SHP77 treated with DMSO at 0.1 percent for 48 hours (cell line): ENCODE measurements at regions not wholly inside any gene's neighbourhood (a gene's known extent, or its start where the extent isn't known, plus 50 kb on each side); places are given as distances from the start of the nearest gene placed in this dataset.

Source experiments
- DNase-seq: peaks from one replicate; lab custom pipeline; 2025; lab: John Stamatoyannopoulos, UW

- no peak for DNase-seq
Measured at GRCh38 chr9:126223798-126224531, 102.7 kb upstream of the MVB12B start.

- no peak for DNase-seq
Measured at GRCh38 chr9:126225611-126226609, 100.7 kb upstream of the MVB12B start.

- no peak for DNase-seq
Measured at GRCh38 chr9:126226991-126227936, 99.4 kb upstream of the MVB12B start.

- DNase-seq: no peak
Measured at GRCh38 chr9:126228111-126228780, 98.4 kb upstream of the MVB12B start.

GRCh38 chr9:126228781-126229444 lies 97.7 kb upstream of the MVB12B start:
- peak; percentile 29 for DNase-seq

GRCh38 chr9:126229501-126229900 lies 97.1 kb upstream of the MVB12B start:
- no peak for DNase-seq

GRCh38 chr9:126230692-126231091 lies 95.9 kb upstream of the MVB12B start:
- no peak for DNase-seq

- no peak for DNase-seq
Measured at GRCh38 chr9:126232461-126232860, 94.2 kb upstream of the MVB12B start.

GRCh38 chr9:126233175-126233574 lies 93.5 kb upstream of the MVB12B start:
- no peak for DNase-seq

GRCh38 chr9:126233913-126234525 lies 92.6 kb upstream of the MVB12B start:
- no peak for DNase-seq

- DNase-seq: no peak
Measured at GRCh38 chr9:126234681-126235335, 91.8 kb upstream of the MVB12B start.

- no peak for DNase-seq
Measured at GRCh38 chr9:126235336-126236243, 91.0 kb upstream of the MVB12B start.

GRCh38 chr9:126236273-126236672 lies 90.4 kb upstream of the MVB12B start:
- DNase-seq: no peak

- DNase-seq: no peak
Measured at GRCh38 chr9:126238415-126238814, 88.2 kb upstream of the MVB12B start.

- DNase-seq: no peak
Measured at GRCh38 chr9:126239515-126239914, 87.1 kb upstream of the MVB12B start.

- DNase-seq: no peak
Measured at GRCh38 chr9:126240835-126241234, 85.8 kb upstream of the MVB12B start.

- DNase-seq: no peak
Measured at GRCh38 chr9:126248680-126249079, 77.9 kb upstream of the MVB12B start.

- no peak for DNase-seq
Measured at GRCh38 chr9:126261584-126262356, 64.9 kb upstream of the MVB12B start.
